ENCODE measurements at regions not wholly inside any gene's neighbourhood (a gene's known extent, or its start where the extent isn't known, plus 50 kb on each side); places are given as distances from the start of the nearest gene placed in this dataset.
A peak's percentile ranks its signal among the peaks of the same experiment; 100 is the strongest.
"Not testable (repeated sequence)": the region's sequence is repeated elsewhere in the genome, so short reads cannot be mapped to it uniquely, and the experiment has no call there.

- DNase-seq; intact Hi-C loops (cut with DNase I); ATAC-seq: not testable (repeated sequence)
Observed at GRCh38 chr4:9110700-9111099, 59.5 kb upstream of the FAM90A26 start.

- intact Hi-C loops (cut with DNase I); DNase-seq; ATAC-seq: not testable (repeated sequence)
Observed at GRCh38 chr4:9103148-9103524, 67.1 kb upstream of the FAM90A26 start.

- ATAC-seq; intact Hi-C loops (cut with DNase I); DNase-seq: not testable (repeated sequence)
Observed at GRCh38 chr4:9102471-9103147, 67.6 kb upstream of the FAM90A26 start.

GRCh38 chr4:9096330-9096729 lies 73.9 kb upstream of the FAM90A26 start:
- intact Hi-C loops (cut with DNase I); ATAC-seq; DNase-seq: not testable (repeated sequence)

GRCh38 chr4:9078796-9079195 lies 91.4 kb upstream of the FAM90A26 start:
- intact Hi-C loops (cut with DNase I); ATAC-seq; DNase-seq: not testable (repeated sequence)

- DNase-seq; intact Hi-C loops (cut with DNase I); ATAC-seq: not testable (repeated sequence)
Observed at GRCh38 chr4:9076974-9077373, 93.2 kb upstream of the FAM90A26 start.

- DNase-seq; ATAC-seq; intact Hi-C loops (cut with DNase I): not testable (repeated sequence)
Observed at GRCh38 chr4:9076486-9076885, 93.7 kb upstream of the FAM90A26 start.

- DNase-seq; ATAC-seq; intact Hi-C loops (cut with DNase I): not testable (repeated sequence)
Observed at GRCh38 chr4:9073371-9073770, 96.8 kb upstream of the FAM90A26 start.

GRCh38 chr4:9072521-9073220 lies 97.5 kb upstream of the FAM90A26 start:
- DNase-seq; ATAC-seq; intact Hi-C loops (cut with DNase I): not testable (repeated sequence)

GRCh38 chr4:9067923-9068322 lies 102.3 kb upstream of the FAM90A26 start:
- ATAC-seq; DNase-seq; intact Hi-C loops (cut with DNase I): not testable (repeated sequence)

- ATAC-seq; DNase-seq; intact Hi-C loops (cut with DNase I): not testable (repeated sequence)
Observed at GRCh38 chr4:9063612-9064011, 106.6 kb upstream of the FAM90A26 start.

GRCh38 chr4:9024866-9025265 lies 145.3 kb upstream of the FAM90A26 start:
- ATAC-seq; DNase-seq; intact Hi-C loops (cut with DNase I): not testable (repeated sequence)

GRCh38 chr4:9009792-9010191 lies 138.2 kb upstream of the HMX1 start:
- intact Hi-C loops (cut with DNase I); ATAC-seq; DNase-seq: not testable (repeated sequence)

- intact Hi-C loops (cut with DNase I); ATAC-seq; DNase-seq: not testable (repeated sequence)
Observed at GRCh38 chr4:9008407-9008806, 136.8 kb upstream of the HMX1 start.

- not testable (repeated sequence) for ATAC-seq
Observed at GRCh38 chr4:9001153-9001552, 129.5 kb upstream of the HMX1 start.

GRCh38 chr4:9000505-9001001 lies 128.9 kb upstream of the HMX1 start:
- peak; percentile 70 for DNase-seq
- peak in 1 of 2 donors; percentile 19 for ATAC-seq
- intact Hi-C loops (cut with DNase I): loop anchor here in 1 of 2 donors (5.0 kb wide), 1 partner anchor 122 kb away; no protein-coding TSS in a partner anchor

More at GRCh38 chr4:9001153-9001552, 129.5 kb upstream of the HMX1 start:
- intact Hi-C loops (cut with DNase I): loop anchor here in 1 of 2 donors (5.0 kb wide), 1 partner anchor 121 kb away; no protein-coding TSS in a partner anchor
- not testable (repeated sequence) for DNase-seq

- ATAC-seq; DNase-seq; intact Hi-C loops (cut with DNase I): not testable (repeated sequence)
Observed at GRCh38 chr4:8992981-8993380, 121.3 kb upstream of the HMX1 start.

- intact Hi-C loops (cut with DNase I); ATAC-seq: not testable (repeated sequence)
Observed at GRCh38 chr4:8991449-8991848, 119.8 kb upstream of the HMX1 start.

GRCh38 chr4:8990341-8990740 lies 118.7 kb upstream of the HMX1 start:
- DNase-seq; intact Hi-C loops (cut with DNase I); ATAC-seq: not testable (repeated sequence)

More at GRCh38 chr4:8991449-8991848, 119.8 kb upstream of the HMX1 start:
- not testable (repeated sequence) for DNase-seq

- intact Hi-C loops (cut with DNase I); ATAC-seq; DNase-seq: not testable (repeated sequence)
Observed at GRCh38 chr4:8985786-8986185, 114.1 kb upstream of the HMX1 start.
